ENCODE measurements at regions not wholly inside any gene's neighbourhood (a gene's known extent, or its start where the extent isn't known, plus 50 kb on each side); places are given as distances from the start of the nearest gene placed in this dataset.

GRCh38 chr1:82073659-82074058 lies 272.9 kb downstream of the ADGRL2 start:
- intact Hi-C loops (cut with micrococcal nuclease) = no loop called here

More at GRCh38 chr1:82073659-82074058, 272.9 kb downstream of the ADGRL2 start:
- no peak overlapping the region for H4K8ac ChIP-seq (ENCODE audit: low read depth in 2 of 2, low read length in 2 of 2)
- no peak overlapping the region for H3K23ac ChIP-seq (ENCODE audit: low read depth, low read length)
- ATAC-seq (ENCODE audit: low read depth) = no peak
- H3K4me3 ChIP-seq (ENCODE audit: insufficient read depth, low read depth, low read length) = no peak overlapping the region
- no peak overlapping the region for H2BK5ac ChIP-seq (ENCODE audit: low read depth, low read length, poor library complexity, severe bottlenecking)
- H4K5ac ChIP-seq (ENCODE audit: low read depth, low read length) = no peak overlapping the region
- no peaks in the 10 kb centered on the region for H3K27me3 ChIP-seq (ENCODE audit: control insufficient read depth, insufficient read depth, low read length)
- H3K79me1 ChIP-seq (ENCODE audit: low read depth in 1 of 2, low read length in 2 of 2) = no peaks in the 10 kb centered on the region
- no peak overlapping the region for H3K4ac ChIP-seq (ENCODE audit: low read depth, low read length)
- H2BK120ac ChIP-seq (ENCODE audit: low read depth, low read length) = no peak overlapping the region
- ChIA-PET CTCF (no interaction called here), POLR2A (ENCODE audit: unreplicated experiment) (no interaction called here)
- no peaks in the 10 kb centered on the region for H3K9me3 ChIP-seq (ENCODE audit: control insufficient read depth, insufficient read depth, low read length)
- H3K18ac ChIP-seq (ENCODE audit: low read depth, low read length) = no peak overlapping the region
- H3K56ac ChIP-seq (ENCODE audit: extremely low read depth, insufficient read depth, low read length) = no peak overlapping the region
- no TSS peak for BruUV-seq (replicated peaks)
- dilution Hi-C loops (cut with HindIII; ENCODE audit: low sequenced_read_pairs, unreplicated experiment) = no loop called here
- H3K36me3 ChIP-seq (ENCODE audit: control insufficient read depth, insufficient read depth, low read length) = no peaks in the 10 kb centered on the region
- no peak overlapping the region for H3K27ac ChIP-seq (ENCODE audit: insufficient read depth, low read length)
- no peak overlapping the region for H2BK15ac ChIP-seq (ENCODE audit: low read depth, low read length)
- H4K20me1 ChIP-seq (ENCODE audit: insufficient read depth, low read length) = no peaks in the 10 kb centered on the region
- no peak overlapping the region for H3K9ac ChIP-seq (ENCODE audit: low read depth, low read length)
- TF ChIP-seq POLR2A (IDR thresholded peaks at IDR 0.05; ENCODE audit: low read depth, low read length) = no peak
- no peak for TF ChIP-seq NFE2L2 (IDR thresholded peaks at IDR 0.05; ENCODE audit: low read depth, low read length)
- no peak for TF ChIP-seq CHD1 (IDR thresholded peaks at IDR 0.05; ENCODE audit: low read depth, low read length)
- TF ChIP-seq ELK1 (IDR thresholded peaks at IDR 0.05; ENCODE audit: borderline replicate concordance, low read depth, low read length) = no peak
- TF ChIP-seq CTCF (conservative IDR thresholded peaks at IDR 0.05; ENCODE audit: low read depth, low read length) = no peak
- TF ChIP-seq RFX5 (IDR thresholded peaks at IDR 0.05; ENCODE audit: low read depth, low read length) = no peak
- TF ChIP-seq FOS (IDR thresholded peaks at IDR 0.05; ENCODE audit: low read depth, low read length) = no peak
- TF ChIP-seq MXI1 (IDR thresholded peaks at IDR 0.05; ENCODE audit: borderline replicate concordance, low read depth, low read length) = no peak
- no peak overlapping the region for H2AFZ ChIP-seq (replicated peaks; ENCODE audit: low read length, poor library complexity)
- H2AK9ac ChIP-seq (replicated peaks; ENCODE audit: low read depth, low read length, poor library complexity) = no peak overlapping the region
- DNase-seq = no peak
- in situ Hi-C loops (cut with MboI; ENCODE audit: low sequenced_read_pairs) = no loop called here
- no CpG with 5 or more reads among the region's 1 CpG for WGBS, 2 experiments (ENCODE audit: extremely low coverage in 2 of 2, insufficient read length in 1 of 2)
- H3K4me2 ChIP-seq (ENCODE audit: low read depth, low read length) = no peak overlapping the region
- H3K14ac ChIP-seq (replicated peaks; ENCODE audit: low read depth, low read length) = no peak overlapping the region
- H2BK20ac ChIP-seq (ENCODE audit: low read depth, low read length) = no peak overlapping the region
- H3K4me1 ChIP-seq (ENCODE audit: control insufficient read depth, insufficient read depth, low read length) = no peaks in the 10 kb centered on the region
- no peaks in the 10 kb centered on the region for H3K9me1 ChIP-seq (ENCODE audit: insufficient read depth, low read length)
- no peak overlapping the region for H2AK5ac ChIP-seq (ENCODE audit: low read depth, low read length)
- H4K91ac ChIP-seq (ENCODE audit: insufficient read depth, low read depth, low read length) = no peak overlapping the region
